OCI-LY7 (cell line): ENCODE measurements at regions not wholly inside any gene's neighbourhood (a gene's known extent, or its start where the extent isn't known, plus 50 kb on each side); places are given as distances from the start of the nearest gene placed in this dataset.

ENCODE experiments used
- EZH2phosphoT487 ChIP-seq: fragments of 200-600 bp; sonication (generic); IDR thresholded peaks from 2 replicates; pipeline ENCODE4 v1.6.1; 2018; ENCODE audit warnings: low read depth, borderline replicate concordance, mild to moderate bottlenecking, mixed run types, antibody characterized with exemption, low read length, moderate library complexity, mixed read lengths
- TF ChIP-seq, protein P1 (sequence below): fragments of 200-600 bp; sonication (generic); conservative IDR thresholded peaks from 2 replicates; pipeline ENCODE4 v1.5.1; 2014; ENCODE audit warnings: mild to moderate bottlenecking, antibody characterized with exemption, low read length, moderate library complexity, mixed read lengths

- TF ChIP-seq, protein P1, sequence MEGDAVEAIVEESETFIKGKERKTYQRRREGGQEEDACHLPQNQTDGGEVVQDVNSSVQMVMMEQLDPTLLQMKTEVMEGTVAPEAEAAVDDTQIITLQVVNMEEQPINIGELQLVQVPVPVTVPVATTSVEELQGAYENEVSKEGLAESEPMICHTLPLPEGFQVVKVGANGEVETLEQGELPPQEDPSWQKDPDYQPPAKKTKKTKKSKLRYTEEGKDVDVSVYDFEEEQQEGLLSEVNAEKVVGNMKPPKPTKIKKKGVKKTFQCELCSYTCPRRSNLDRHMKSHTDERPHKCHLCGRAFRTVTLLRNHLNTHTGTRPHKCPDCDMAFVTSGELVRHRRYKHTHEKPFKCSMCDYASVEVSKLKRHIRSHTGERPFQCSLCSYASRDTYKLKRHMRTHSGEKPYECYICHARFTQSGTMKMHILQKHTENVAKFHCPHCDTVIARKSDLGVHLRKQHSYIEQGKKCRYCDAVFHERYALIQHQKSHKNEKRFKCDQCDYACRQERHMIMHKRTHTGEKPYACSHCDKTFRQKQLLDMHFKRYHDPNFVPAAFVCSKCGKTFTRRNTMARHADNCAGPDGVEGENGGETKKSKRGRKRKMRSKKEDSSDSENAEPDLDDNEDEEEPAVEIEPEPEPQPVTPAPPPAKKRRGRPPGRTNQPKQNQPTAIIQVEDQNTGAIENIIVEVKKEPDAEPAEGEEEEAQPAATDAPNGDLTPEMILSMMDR, result no peak
- no peak for TF ChIP-seq EZH2phosphoT487
These were observed 71.0 kb upstream of the SLC22A16 start for GRCh38 chr6:110547266-110547964.
